ENCODE measurements at regions not wholly inside any gene's neighbourhood (a gene's known extent, or its start where the extent isn't known, plus 50 kb on each side); places are given as distances from the start of the nearest gene placed in this dataset.
"Not testable (repeated sequence)": the region's sequence is repeated elsewhere in the genome, so short reads cannot be mapped to it uniquely, and the experiment has no call there.

DNA sequence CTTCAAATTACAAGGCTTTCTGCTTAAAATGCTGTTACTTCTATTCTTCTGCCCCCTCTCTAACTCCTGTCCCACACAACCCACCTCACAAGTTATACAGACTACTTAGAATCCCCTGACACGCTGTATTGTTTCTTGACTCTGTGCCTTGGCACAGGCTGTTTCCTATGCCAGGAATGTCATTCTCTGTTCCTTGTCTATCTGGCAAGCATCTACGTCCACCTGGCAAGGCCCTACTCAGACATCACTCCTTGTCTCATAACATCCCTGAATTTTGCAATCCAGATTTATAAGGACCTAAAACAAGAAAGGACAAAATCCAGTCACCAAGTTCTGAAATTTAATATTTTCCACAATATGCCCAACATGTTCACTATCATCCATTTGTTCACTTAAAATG is 182.0 kb upstream of the CHRM3 start:
- no peak for DNase-seq

DNA sequence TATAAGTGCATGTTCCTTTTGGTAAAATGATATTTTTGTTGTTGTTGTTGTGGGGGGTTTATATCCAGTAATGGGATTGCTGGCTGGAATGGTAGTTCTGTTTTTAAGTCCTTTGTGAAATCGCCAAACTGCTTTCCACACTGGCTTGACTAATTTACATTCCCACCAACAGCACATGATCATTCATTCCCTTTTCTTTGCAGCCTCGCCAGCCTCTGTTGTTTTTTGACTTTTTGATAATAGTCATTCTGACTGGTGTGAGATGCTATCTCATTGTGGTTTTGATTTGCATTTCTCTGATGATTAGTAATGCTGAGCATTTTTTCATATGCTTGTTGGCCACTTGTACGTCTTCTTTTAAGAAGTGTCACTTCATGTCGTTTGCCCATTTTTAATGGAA is 188.5 kb upstream of the CHRM3 start:
- no peak for DNase-seq

DNA sequence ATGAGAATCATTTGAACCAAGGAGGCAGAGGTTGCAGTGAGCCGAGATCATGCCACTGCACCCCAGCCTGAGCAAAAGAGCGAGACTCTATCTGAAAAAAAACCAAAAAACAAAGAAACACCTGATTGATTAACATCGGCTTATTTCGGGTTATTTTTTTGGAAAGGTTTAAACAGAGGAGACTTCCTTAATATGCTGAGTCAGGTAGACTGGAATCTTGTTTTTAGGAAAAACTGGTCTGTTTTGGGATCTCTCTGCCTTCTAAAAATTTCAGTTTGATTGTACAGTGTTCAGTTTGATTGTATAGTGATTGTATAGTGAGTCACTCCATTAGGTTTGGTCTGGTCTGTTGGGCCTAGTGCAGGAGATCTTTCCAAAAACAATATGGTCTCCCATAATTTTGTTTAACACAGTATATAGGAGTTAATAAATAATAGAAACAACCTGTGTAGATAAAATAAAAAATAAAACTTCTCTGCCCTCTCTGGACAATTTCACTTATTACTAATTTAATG is 196.3 kb upstream of the CHRM3 start:
- DNase-seq, result no peak

DNA sequence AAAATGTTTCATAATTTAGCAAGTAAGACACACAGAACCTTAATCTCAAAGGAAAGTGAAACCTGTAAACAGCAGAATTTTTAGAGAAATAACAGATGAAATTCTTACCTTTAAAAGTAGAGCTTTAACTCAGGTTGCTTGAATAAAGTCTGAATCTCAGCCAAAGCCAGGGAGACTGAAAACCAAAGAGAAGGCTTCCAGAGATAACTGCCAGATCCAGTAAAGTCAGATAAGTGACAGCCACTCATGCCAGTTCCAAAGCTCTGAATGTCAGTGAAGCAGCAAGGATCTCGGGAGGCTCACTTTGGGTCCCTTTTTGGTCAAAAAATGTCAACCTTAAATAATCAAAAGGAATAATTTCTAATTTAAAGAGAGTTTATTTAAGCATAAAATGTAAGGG is 199.9 kb upstream of the CHRM3 start:
- DNase-seq, result no peak

DNA sequence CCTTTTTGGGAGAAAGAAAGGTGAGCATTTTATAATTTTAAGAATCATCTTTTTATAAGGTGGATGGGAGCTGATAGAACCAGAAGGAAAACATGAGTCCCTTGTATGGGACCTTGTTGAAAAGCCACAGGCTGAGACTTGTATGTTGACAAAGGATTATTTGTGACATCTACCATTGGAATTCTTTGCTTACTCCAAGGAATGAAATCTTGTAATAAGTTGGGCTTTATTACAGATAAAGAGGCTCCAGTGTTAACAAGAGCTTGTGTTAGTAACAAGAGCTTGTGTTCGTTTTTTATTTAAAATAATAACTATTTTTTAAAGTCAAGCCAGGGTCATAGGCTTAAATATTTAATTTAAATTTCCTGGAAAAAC is 201.1 kb upstream of the CHRM3 start:
- DNase-seq, result no peak

DNA sequence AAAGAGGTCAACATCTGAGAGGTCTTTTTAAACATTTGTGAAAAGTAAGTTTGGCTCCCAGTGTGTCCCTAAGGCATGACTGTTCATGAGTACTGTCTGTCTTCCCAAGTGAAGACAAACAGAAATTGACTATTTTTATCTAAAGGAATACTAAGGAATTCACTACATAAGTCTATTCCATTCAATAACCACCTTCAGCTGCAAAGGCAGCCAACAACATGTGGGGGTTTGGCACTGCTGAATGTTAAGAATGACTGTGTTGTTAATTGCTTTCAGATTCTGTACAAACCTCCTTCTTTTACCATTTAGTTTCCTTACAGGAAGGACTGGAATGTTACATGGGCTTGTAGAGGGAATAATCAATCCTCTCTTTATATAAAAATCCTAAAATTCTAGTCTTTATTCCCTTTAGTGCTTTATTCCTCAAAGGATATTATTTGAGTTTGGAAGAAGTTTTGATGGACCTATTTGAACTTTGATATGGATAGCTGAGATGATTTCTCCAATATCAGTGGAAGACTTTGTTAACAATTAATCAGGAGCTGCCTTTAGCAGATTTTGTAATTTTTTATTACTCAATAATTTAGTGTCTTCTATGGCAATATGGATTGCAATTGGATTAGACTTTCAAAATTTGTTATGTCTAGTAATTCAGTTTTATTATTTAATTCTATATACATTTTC is 201.7 kb upstream of the CHRM3 start:
- DNase-seq, result peak; percentile 51

DNA sequence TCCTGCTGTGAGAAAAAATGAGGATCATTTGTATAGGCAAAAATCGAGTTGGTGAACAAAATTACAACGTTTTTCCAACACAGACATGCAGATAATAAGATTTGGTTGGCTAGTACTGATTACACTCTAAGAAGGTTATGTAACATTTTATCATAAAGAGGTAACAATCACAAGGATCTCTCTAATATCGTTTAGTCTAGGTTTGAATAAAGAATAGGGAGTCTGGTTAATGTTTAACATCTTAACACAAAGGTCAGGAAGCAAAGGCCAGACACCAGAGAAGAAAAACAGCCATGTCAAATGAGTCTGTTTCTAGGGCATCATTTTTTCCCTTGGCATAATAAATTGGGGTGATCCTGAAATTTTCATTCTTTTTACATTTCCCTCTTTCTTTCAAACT is 207.4 kb upstream of the CHRM3 start:
- no peak for DNase-seq

DNA sequence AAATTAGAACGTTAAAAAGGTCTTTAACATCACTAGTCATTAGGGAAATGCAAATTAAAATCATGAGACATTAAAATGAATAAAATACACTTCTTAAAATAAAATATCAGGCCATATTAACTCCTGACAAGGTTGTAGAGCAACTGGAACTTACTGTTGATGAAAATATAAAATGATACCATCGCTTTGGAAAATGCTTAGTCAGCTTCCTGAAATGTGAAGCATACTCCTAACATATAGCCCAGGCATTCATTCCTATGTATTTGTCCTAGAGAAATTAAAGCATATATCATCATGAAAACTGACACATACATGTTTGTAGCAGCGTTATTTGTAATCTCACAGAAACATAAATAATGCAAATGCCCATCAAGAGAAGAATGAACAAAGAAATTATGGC is 211.5 kb upstream of the CHRM3 start:
- DNase-seq, result no peak

DNA sequence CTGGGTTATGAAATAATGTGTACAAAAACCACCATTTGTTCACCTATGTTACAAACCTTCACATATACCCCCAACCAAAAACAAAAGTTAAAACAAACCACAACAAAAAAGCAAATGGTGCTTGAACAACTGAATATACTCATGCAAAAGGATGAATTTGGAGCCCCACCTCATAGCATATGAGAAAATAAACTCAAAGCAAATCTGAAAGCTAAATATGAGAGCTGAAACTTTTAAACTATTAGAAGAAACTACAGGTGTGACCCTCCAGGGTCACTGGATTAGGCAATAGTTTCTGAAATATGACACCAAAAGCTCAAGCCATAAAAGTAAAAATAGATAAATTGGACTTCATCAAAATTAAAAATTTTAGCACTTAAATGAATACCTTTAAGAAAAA is 215.5 kb upstream of the CHRM3 start:
- DNase-seq, result no peak

DNA sequence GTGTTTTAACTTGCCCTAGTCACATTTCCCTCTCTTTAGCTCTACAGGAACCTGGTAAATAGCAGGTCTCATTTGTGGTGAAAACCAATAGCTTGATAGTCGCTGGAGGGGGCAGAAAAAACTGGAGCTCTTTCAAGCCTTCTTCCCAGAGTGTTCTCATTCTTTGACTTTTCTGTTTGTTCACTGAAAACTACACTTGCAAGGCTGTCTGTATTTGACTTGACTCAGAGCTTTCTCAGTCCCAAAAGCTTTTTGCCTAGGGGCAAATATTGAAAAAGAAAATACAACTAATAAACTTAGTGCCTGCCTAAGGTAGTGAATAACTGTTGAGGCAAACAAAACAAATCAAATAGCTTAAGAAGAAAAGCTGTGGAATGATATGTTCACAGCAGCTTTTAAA is 217.1 kb upstream of the CHRM3 start:
- no peak for DNase-seq

DNA sequence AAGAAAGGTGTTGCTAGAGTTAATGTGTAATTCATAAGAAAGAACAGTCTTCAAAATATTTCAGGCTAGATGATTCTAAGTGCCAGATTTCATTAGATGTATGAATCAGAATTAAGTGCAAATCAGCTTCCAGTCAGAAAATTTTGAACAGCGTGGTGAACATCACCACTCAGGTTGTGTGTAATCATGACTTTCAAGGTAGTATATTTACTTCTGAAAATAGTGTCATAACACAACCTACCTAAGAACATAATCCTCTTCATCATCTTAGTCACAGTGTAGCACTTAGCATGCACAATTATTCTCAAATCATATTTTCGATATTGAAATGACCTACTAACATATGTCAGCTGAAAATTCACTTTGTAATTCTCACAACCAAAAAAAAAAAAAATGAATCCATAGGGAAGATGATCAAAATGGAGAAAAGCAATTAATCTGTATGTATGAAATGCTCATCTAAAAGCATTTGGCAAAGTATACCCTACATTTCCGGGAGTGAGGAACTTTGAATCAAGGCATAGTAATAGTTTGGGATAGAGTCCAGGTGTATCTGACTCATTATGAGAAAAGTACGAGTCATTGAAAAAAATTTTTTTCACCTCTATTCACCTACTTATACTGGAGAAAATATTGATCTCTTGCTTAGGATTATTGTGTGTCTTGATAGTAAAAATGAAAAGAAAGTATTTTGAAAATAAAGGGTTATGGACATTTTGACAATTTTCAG is 221.8 kb upstream of the CHRM3 start:
- no peak for DNase-seq

DNA sequence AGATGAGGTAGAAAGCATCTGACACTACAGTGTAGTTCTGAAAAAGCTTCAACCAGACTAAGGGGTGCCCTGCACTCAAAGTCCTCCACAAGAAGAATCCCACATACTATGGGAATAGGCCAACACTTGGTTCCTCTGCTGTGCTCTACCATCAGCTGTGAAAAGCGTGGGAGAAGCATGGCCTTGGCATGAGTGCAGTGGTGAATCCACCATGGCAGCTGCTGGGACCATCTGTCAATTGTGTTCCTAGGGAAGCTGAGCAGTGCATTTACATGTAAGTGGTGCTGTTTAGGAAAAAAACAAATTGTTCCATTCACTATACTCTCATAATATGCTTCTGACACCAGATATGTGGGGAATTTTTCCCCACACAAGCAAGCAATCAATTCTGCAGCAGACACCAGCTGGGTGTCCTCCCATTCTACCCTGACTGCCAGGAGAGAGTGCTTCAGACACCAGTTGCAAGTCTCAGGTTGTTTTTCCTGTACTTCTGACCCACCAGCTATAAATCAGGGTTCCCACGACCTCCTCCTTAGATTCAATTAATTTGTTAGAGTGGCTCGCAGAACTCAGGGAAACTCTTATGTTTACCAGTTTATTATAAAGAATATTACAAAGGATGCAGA is 230.8 kb upstream of the CHRM3 start:
- peak; percentile 65 for DNase-seq

DNA sequence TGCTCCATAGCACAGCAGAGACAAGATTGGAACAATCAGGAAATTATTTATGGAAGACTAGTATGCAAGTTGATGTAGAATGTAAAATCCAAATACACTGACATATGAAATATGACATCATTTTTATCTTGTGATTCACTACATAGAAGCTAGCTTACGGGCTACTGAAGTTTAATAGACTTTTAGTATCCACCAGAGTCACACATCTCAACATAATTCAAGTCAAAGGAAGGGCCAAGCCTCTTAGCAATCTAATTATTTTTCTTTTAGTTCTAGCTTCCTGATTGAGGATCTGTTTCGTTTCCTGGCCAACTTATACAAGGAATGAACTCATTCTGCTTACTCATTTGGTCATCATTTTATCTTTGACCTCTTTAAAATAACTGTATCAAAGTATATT is 234.4 kb upstream of the CHRM3 start:
- no peak for DNase-seq

DNA sequence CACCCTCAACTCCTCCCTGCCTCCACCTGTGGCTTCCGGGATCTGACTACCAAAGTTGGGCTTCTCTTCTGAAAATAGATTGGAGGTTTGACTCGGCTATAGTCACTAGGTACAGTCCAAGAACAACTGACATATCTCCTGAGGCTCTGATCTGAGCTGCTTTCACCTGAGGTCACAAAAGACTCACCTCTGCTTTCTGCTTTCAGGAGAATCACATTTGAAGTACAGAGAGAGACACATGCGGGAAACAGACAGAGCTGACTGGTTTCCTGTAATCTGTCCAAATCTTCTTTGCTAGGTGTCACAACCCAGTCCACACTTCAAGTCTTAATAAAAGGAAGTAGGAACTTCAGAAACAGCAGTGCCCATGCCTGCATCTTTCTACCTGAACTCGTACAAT is 245.4 kb upstream of the CHRM3 start:
- no peak for DNase-seq

DNA sequence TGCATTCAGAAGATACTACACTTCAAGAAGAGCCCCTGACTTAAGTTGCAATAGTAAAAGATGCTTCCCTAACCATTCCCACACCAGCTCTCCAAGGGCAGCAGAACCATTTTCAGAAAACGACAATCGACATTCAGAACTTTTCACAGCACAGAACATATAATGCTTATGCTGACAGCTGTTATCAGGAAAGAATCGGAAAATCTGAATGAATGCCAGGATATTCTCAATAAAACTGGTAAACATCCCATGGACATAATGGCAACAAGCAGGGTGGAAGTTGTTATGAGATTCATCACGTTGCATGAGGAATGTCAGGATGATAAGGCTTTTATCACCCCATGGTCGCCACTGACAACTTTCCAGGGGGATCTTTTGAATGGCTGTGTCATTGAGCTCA is 246.6 kb upstream of the CHRM3 start:
- DNase-seq, result no peak

DNA sequence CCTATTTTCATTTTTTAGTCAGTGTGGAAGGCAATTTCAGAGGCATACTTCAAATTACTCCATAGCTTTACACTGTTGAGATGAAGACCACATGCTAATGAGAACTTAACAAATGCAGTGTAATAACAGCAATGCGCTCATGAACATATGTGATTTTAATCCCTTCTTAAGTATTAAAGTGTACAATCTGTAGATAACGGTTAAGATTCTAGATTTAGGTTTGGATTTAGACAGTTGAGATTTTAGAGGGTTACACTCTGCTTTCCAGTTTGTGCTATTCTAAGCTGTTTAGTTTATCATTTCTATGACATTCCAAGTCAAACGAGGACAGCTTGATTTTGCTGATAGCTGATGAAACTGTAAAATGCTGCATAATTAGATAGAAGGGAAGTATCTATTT is 257.8 kb upstream of the CHRM3 start:
- no peak for DNase-seq

DNA sequence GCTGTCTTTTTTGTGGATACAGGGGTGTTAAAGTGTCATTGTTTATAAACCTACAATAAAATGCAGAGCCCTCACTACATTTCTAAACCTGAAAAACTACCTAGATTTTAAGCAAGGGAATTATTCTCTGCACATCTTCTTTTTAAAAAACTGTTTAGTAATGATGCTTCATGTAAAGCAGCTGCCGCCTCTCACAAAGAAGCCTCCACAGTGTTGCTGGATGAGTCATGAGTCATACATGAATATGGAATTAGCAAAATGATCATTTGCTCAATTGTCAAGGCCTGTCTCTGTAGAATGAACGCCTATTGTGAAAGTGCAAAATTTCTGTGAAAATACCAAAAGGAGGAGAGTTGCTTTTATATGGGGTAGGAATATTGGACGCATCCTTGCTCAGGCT is 259.5 kb upstream of the CHRM3 start:
- DNase-seq, result no peak

DNA sequence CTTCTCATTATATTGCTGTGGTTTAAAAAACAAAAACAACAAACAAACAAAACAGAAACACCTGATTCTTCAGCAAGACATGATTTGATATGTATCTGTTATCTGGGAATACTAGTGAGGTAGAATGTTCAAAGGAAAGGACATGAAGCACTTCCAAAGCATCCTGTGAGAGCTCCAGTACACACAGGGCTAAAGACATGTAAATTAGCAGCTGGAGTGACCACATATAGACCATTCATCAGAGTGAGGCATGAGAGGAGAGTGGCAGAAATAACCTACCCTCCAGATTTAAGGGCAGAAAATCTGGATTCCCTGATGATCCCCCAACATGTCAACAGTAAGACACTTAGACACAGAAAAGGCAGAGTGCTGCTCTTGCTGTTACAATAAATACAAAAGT is 260.5 kb upstream of the CHRM3 start:
- DNase-seq, result no peak

DNA sequence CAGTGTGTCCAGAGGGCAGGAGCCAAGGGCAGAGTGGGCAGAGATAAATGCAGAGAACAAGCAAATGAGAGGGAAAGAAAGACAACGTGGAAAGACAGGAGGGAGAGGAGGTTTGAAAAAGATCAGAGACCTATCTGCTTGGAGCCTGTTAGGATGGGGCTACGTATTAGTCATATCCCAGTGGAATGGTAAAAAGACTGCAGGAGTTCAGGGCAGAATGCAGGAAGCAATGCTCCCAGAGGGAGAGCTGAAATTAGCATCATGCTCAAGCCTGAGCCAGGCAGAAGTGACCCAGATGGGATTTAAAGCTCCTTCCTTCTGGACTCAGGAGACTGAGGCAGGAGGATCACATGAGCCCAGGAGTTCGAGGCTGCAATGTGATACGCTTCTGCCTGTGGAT is 261.3 kb upstream of the CHRM3 start:
- DNase-seq, result no peak

DNA sequence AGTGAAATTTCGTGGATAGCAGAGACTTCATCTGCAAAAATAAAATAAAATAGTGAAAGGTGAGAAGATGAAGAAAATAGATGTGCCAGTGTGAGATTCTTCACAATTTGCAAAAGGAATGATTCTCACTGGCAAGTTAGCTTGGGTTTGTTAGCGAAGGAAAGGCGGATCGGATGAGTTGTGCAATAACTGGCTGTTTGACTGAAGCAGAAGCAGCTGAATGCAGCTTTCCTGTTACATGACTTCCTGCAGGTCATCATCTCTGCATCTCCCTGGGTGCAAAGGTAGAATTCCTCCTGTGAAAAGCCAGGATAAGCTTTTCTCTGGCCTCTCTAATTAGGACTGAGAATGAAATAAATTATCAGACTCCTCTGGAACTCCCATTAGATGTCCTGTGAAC is 263.1 kb upstream of the CHRM3 start:
- no peak for DNase-seq

DNA sequence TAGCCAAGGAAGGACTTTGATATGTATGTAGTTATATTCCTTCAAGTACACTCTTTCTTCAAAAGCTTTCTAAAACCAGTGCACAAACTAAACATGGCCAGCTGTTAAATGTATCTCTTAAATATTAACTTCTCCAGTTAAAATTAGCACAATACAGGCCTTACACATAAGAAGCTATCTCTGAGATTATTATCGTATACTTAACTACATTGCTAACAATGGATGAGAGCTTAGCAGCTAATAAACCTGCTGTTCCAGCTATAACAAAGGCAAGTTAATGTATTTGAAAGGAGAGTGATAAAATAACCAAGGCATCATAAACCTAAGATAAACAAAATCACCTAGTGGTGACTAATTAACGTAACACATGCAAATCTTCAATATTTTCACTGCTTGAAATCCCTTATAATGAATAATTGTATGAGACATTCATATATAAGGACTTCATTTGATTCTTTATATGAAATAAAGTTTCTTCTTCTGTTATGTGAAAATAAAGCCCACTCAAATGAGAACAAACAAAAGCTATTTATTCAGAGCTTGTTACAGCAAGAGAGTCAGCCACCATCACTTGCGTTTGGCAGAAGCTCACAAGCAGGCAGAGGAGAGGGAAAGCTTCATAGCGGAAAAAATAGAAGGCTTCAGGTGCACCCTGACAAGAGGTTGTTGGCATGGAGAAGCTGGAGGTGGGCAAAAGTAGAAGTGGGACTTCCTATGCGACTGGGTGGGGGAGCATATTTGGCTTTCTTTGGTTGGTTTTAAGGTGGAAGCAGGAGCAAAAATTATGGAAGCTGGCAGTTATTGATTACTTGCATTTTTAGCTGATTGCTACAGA is 274.1 kb upstream of the CHRM3 start:
- no peak for DNase-seq

DNA sequence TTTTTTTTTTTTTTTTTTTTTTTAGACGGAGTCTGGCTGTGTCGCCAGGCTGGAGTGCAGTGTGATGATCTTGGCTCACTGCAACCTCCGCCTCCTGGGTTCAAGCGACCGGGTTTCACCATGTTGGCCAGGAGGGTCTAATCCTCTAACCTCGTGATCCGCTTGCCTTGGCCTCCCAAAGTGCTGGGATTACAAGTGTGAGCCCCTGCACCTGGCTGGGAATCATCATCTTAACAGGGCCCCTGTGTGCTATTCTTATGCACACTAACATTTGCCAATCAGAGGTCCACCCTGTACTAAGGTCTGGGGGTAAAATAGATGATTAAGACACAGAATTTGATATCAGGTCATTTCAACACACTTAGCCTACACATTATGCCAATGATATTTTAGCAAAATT is 278.7 kb upstream of the CHRM3 start:
- no peak for DNase-seq

DNA sequence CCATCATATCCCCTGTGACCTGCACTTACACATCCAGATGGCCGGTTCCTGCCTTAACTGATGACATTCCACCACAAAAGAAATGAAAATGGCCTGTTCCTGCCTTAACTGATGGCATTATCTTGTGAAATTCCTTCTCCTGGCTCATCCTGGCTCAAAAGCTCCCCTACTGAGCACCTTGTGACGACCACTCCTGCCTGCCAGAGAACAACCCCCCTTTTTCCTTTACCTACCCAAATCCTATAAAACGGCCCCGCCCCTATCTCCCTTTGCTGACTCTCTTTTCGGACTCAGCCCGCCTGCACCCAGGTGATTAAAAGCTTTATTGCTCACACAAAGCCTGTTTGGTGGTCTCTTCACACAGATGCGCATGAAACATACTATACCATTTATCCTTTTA is 279.7 kb upstream of the CHRM3 start:
- not testable (repeated sequence) for DNase-seq

All from right hindlimb (tissue), 1 donor.